ENCODE measurements at regions not wholly inside any gene's neighbourhood (a gene's known extent, or its start where the extent isn't known, plus 50 kb on each side); places are given as distances from the start of the nearest gene placed in this dataset.

- TF ChIP-seq CTCF (IDR thresholded peaks at IDR 0.05; ENCODE audit: low read depth, low read length), result no peak
- no peak for DNase-seq (ENCODE audit: extremely low read depth, low read depth)
These were observed 106.5 kb upstream of the RAB11FIP2 start for GRCh38 chr10:118153287-118153686.

GRCh38 chr10:118151461-118151860 is 104.7 kb upstream of the RAB11FIP2 start:
- TF ChIP-seq CTCF (IDR thresholded peaks at IDR 0.05; ENCODE audit: low read depth, low read length), result no peak

GRCh38 chr10:118148247-118148646 is 101.5 kb upstream of the RAB11FIP2 start:
- no peak for DNase-seq (ENCODE audit: extremely low read depth, low read depth)
- no peak for TF ChIP-seq CTCF (IDR thresholded peaks at IDR 0.05; ENCODE audit: low read depth, low read length)

More at GRCh38 chr10:118151461-118151860, 104.7 kb upstream of the RAB11FIP2 start:
- no peak for DNase-seq (ENCODE audit: extremely low read depth, low read depth)

- TF ChIP-seq CTCF (IDR thresholded peaks at IDR 0.05; ENCODE audit: low read depth, low read length), result no peak
- DNase-seq (ENCODE audit: extremely low read depth, low read depth), result no peak
These were observed 98.5 kb upstream of the RAB11FIP2 start for GRCh38 chr10:118145256-118145655.

- no peak for TF ChIP-seq CTCF (IDR thresholded peaks at IDR 0.05; ENCODE audit: low read depth, low read length)
- DNase-seq (ENCODE audit: extremely low read depth, low read depth), result no peak
These were observed 94.7 kb upstream of the RAB11FIP2 start for GRCh38 chr10:118141471-118141870.

GRCh38 chr10:118139321-118139720 is 92.6 kb upstream of the RAB11FIP2 start:
- no peak for TF ChIP-seq CTCF (IDR thresholded peaks at IDR 0.05; ENCODE audit: low read depth, low read length)
- DNase-seq (ENCODE audit: extremely low read depth, low read depth), result no peak

GRCh38 chr10:118128675-118129074 is 81.9 kb upstream of the RAB11FIP2 start:
- no peak for DNase-seq (ENCODE audit: extremely low read depth, low read depth)
- TF ChIP-seq CTCF (IDR thresholded peaks at IDR 0.05; ENCODE audit: low read depth, low read length), result no peak
